ENCODE measurements at regions not wholly inside any gene's neighbourhood (a gene's known extent, or its start where the extent isn't known, plus 50 kb on each side); places are given as distances from the start of the nearest gene placed in this dataset.

Small RNA genes in the stretch of these regions (small RNA-seq; reads per million reads assigned to genes)
- gene AC012368.3 (0 reads per million in 7 experiments), gene MIR4433B (0 reads per million in 7 experiments)

Data from SK-N-SH (cell line).